Transverse colon (tissue), 3 donors: ENCODE measurements at regions not wholly inside any gene's neighbourhood (a gene's known extent, or its start where the extent isn't known, plus 50 kb on each side); places are given as distances from the start of the nearest gene placed in this dataset.

Experiments
- POLR2A ChIP-seq: fragments of 450-650 bp; IDR thresholded peaks from one replicate; pipeline ENCODE4 v1.6.1; 2016; ENCODE audit warnings: antibody characterized with exemption, mild to moderate bottlenecking, moderate library complexity
- TF ChIP-seq, protein P1 (sequence below), 5 experiments: fragments of 200-600 bp in 3 of 5; fragments of 450-650 bp in 2 of 5; sonication (generic) in 3 of 5; IDR thresholded peaks; 1 replicate in 2 of 5; 2 replicates in 3 of 5; pipeline ENCODE4 v1.5.1; 2016 to 2017; ENCODE audit warnings: antibody characterized with exemption in 5 of 5, inconsistent platforms in 3 of 5, mild to moderate bottlenecking in 2 of 5, moderate library complexity in 1 of 5

- TF ChIP-seq POLR2A, result no peak
- TF ChIP-seq, protein P1, sequence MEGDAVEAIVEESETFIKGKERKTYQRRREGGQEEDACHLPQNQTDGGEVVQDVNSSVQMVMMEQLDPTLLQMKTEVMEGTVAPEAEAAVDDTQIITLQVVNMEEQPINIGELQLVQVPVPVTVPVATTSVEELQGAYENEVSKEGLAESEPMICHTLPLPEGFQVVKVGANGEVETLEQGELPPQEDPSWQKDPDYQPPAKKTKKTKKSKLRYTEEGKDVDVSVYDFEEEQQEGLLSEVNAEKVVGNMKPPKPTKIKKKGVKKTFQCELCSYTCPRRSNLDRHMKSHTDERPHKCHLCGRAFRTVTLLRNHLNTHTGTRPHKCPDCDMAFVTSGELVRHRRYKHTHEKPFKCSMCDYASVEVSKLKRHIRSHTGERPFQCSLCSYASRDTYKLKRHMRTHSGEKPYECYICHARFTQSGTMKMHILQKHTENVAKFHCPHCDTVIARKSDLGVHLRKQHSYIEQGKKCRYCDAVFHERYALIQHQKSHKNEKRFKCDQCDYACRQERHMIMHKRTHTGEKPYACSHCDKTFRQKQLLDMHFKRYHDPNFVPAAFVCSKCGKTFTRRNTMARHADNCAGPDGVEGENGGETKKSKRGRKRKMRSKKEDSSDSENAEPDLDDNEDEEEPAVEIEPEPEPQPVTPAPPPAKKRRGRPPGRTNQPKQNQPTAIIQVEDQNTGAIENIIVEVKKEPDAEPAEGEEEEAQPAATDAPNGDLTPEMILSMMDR (IDR thresholded peaks at IDR 0.05), result no peak
These were observed 331.7 kb downstream of the TNS1 start for GRCh38 chr2:217671075-217671474.
